Gastrocnemius medialis (tissue), 4 donors: ENCODE measurements at regions not wholly inside any gene's neighbourhood (a gene's known extent, or its start where the extent isn't known, plus 50 kb on each side); places are given as distances from the start of the nearest gene placed in this dataset.

Experiments used
- CTCF ChIP-seq, 5 experiments: fragments of 450-650 bp in 3 of 5; fragments of 200-600 bp in 2 of 5; sonication (generic) in 2 of 5; IDR thresholded peaks in 4 of 5; conservative IDR thresholded peaks in 1 of 5; 1 replicate in 4 of 5; 2 replicates in 1 of 5; pipeline ENCODE4 v1.5.1; 2016 to 2019; ENCODE audit warnings: antibody characterized with exemption in 5 of 5, mild to moderate bottlenecking in 3 of 5, moderate library complexity in 3 of 5
- POLR2A ChIP-seq, 2 donors: fragments of 450-650 bp; IDR thresholded peaks; one replicate each; pipeline ENCODE4 v1.6.1; 2017; ENCODE audit warnings: antibody characterized with exemption in 2 of 2, mild to moderate bottlenecking in 2 of 2, moderate library complexity in 2 of 2

GRCh38 chr3:31225923-31226322 is 306.8 kb upstream of the STT3B start:
- no peak for TF ChIP-seq CTCF (IDR thresholded peaks at IDR 0.05 in 4 of 5, conservative IDR thresholded peaks at IDR 0.05 in 1 of 5)
- TF ChIP-seq POLR2A (IDR thresholded peaks at IDR 0.05): no peak
